BLaER1 treated with 17β-estradiol and CSF1 and Interleukin-3, amounts not matched to agents 10 nM and 100 nM (cell line): ENCODE measurements at regions not wholly inside any gene's neighbourhood (a gene's known extent, or its start where the extent isn't known, plus 50 kb on each side); places are given as distances from the start of the nearest gene placed in this dataset.
A peak's percentile ranks its signal among the peaks of the same experiment; 100 is the strongest.

Source experiments
- H3K27ac ChIP-seq, 11 experiments: shearing (Covaris generic); formaldehyde crosslinking; 2 replicates each; pipeline ENCODE4 v1.8.1; 2022
- H3K27me3 ChIP-seq, 11 experiments: shearing (Covaris generic); formaldehyde crosslinking; 2 replicates each; pipeline ENCODE4 v1.8.1; 2022
- H3K36me3 ChIP-seq, 11 experiments: shearing (Covaris generic); formaldehyde crosslinking; 2 replicates each; pipeline ENCODE4 v1.8.1; 2022
- H3K4me1 ChIP-seq, 10 experiments: shearing (Covaris generic); formaldehyde crosslinking; 2 replicates each; pipeline ENCODE4 v1.8.1; 2022
- H3K4me2 ChIP-seq, 11 experiments: shearing (Covaris generic); formaldehyde crosslinking; 2 replicates each; pipeline ENCODE4 v1.8.1; 2022
- H3K4me3 ChIP-seq, 10 experiments: shearing (Covaris generic); formaldehyde crosslinking; 2 replicates each; pipeline ENCODE4 v1.8.1; 2022
- H3K9ac ChIP-seq, 11 experiments: shearing (Covaris generic); formaldehyde crosslinking; 2 replicates each; pipeline ENCODE4 v1.8.1; 2022
- H3K9me3 ChIP-seq, 11 experiments: shearing (Covaris generic); formaldehyde crosslinking; replicated peaks in 1 of 11; 2 replicates each; pipeline ENCODE4 v1.8.1; 2022
- H4K20me1 ChIP-seq, 11 experiments: shearing (Covaris generic); formaldehyde crosslinking; 2 replicates each; pipeline ENCODE4 v1.8.1; 2022
- Cebpa-rat ChIP-seq, 11 experiments: shearing (Covaris generic); IDR thresholded peaks; 2 replicates each; pipeline ENCODE4 v1.8.1; 2022

DNA sequence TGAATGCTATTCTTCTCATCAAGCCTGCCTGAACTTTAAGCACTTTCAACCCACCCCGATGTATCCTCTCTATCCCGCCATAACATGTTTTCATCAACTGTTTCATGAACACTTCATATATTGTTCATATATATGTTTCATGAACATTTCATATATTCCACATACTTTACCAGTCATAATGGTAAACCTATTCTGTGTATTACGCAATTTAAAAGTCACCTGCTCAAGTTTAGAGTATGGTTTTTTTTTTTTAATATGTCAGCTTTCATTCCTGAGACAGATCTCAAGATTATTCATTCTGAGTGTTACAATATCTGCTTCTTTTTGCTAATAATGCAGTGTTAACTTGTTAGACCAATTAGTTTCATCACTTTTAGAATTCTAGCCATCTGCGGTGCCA, 140.7 kb downstream of the SIPA1L2 start:
- Histone ChIP-seq H3K4me3 (no peak overlapping the region), H3K9ac (no peak overlapping the region), H3K4me2 (no peak overlapping the region), H3K4me1 (peaks cover 5 to 16% (median 10%) of the 10 kb centered on the region in 10 experiments; a peak in 15 of 20 replicates), H3K27me3 (no peaks in the 10 kb centered on the region), H4K20me1 (peaks cover 0 to 10% (median 0%) of the 10 kb centered on the region in 11 experiments; a peak in 4 of 22 replicates), H3K36me3 (peaks cover 0 to 94% (median 39%) of the 10 kb centered on the region in 11 experiments; a peak in 16 of 22 replicates), H3K9me3 (no peaks in the 10 kb centered on the region), H3K27ac (no peak overlapping the region)
- TF ChIP-seq Cebpa-rat (IDR thresholded peaks at IDR 0.05): peak in 1 of 11 experiments; percentile 58; a peak in 4 of 22 replicates

DNA sequence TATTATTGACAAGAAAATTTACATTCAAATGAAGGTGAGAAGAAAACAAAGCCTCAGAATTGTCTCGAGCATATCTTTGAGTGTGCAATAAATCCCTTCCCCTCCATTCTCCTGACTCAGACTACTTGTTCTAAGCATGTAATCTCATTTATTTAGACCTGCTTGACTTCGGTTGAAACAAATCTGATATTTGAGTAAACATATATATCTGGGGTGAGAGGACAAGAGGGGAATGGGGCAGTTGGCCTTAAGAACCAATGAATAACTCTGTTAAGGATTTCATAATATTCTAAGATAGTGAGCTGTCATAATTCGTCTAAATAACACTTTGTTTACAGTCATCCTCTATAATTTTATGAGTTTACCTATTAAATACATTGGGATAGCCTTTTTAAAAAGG, 142.7 kb downstream of the SIPA1L2 start:
- H3K27me3 ChIP-seq: no peaks in the 10 kb centered on the region
- peaks cover 4 to 13% (median 8%) of the 10 kb centered on the region in 10 experiments; a peak in 14 of 20 replicates for H3K4me1 ChIP-seq
- H3K9ac ChIP-seq: no peak overlapping the region
- H3K9me3 ChIP-seq: no peaks in the 10 kb centered on the region
- peaks cover 0 to 93% (median 45%) of the 10 kb centered on the region in 11 experiments; a peak in 16 of 22 replicates for H3K36me3 ChIP-seq
- H3K4me3 ChIP-seq: no peak overlapping the region
- no peaks in the 10 kb centered on the region for H4K20me1 ChIP-seq
- no peak overlapping the region for H3K4me2 ChIP-seq
- TF ChIP-seq Cebpa-rat (IDR thresholded peaks at IDR 0.05): no peak
- H3K27ac ChIP-seq: no peak overlapping the region

DNA sequence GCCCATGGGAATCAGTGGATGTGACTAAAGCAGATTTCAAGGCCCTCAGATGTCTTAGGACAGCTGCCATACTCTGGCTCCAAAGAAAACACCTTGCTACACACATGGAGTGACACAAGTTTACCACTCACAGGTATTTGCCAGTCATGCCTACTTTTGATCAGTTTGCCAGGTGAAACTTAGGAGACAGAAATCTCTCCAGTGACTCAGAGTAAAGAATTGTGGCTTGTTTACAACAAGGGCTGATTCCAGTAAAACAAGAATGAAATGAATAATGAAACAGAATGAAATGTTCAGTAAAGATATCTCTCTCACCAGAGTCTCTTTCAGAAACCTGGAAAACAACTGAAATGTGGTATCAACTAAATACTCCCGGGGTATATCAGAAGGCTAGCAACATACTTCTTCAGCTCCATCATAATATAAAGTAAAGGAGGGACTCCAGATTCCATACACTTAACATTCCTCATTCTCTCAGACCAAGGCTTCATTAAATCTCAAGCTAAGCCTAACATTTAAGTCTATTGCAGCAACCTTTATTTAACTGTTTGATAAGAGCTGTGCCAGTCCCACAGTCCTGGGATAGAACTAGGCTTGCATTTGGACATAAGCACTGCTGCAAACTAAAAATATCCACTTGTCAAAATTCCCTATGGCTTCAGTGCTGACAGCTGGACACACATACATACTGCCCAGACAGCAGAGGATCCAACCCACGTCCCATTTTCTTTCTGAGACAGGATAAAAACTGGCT, 143.3 kb downstream of the SIPA1L2 start:
- H3K27me3 ChIP-seq: no peaks in the 10 kb centered on the region
- no peaks in the 10 kb centered on the region for H4K20me1 ChIP-seq
- peak overlapping the region in 1 of 11 experiments; percentile 3; a peak in 1 of 22 replicates for H3K27ac ChIP-seq
- H3K9ac ChIP-seq: no peak overlapping the region
- no peak for TF ChIP-seq Cebpa-rat (IDR thresholded peaks at IDR 0.05)
- no peaks in the 10 kb centered on the region for H3K9me3 ChIP-seq
- no peak overlapping the region for H3K4me3 ChIP-seq
- H3K4me1 ChIP-seq: peaks cover 4 to 13% (median 8%) of the 10 kb centered on the region in 10 experiments; a peak in 14 of 20 replicates
- peak overlapping the region in 9 of 11 experiments; percentile 1 to 31 (median 14); a peak in 12 of 22 replicates for H3K4me2 ChIP-seq
- peaks cover 0 to 93% (median 52%) of the 10 kb centered on the region in 11 experiments; a peak in 16 of 22 replicates for H3K36me3 ChIP-seq

DNA sequence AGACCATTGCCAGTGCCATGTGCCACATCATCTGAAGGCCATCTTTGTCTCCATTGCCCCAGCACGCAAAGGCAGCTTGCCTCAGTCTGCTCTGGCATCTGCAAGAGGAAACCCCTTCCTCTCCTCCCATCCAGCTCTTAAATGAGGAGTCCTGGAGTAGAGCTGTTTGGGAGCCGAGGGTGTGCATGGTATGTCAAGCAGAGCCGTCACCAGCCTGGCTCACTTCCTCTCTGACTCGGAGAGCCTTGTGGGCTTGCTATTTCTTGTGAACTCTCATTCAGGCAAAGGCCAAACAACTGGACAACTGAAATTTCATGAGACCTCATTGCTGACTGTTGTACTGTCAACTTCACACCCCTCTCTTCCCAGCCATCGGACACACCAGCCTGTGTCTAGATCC, 143.9 kb downstream of the SIPA1L2 start:
- no peak overlapping the region for H3K4me3 ChIP-seq
- peaks cover 0 to 93% (median 47%) of the 10 kb centered on the region in 11 experiments; a peak in 16 of 22 replicates for H3K36me3 ChIP-seq

DNA sequence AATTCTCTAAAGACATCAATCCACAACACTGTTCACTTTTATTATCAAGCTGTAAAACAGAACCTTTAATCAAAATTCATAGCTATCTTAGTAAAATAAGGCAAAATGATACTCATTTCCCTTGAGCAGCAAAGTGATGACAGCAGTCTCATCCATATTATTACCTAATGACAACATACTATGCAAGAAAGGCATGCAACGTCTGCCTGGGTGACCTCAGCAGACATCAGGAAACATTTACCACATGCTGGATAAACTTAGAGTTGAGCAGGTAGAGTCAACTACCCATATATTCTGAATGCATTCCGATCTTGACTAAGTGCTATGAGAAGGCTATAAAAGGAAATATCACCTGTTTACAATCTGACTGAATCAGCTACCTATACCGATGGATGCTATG, 145.1 kb downstream of the SIPA1L2 start:
- peaks cover 4 to 13% (median 8%) of the 10 kb centered on the region in 10 experiments; a peak in 14 of 20 replicates for H3K4me1 ChIP-seq
- no peaks in the 10 kb centered on the region for H4K20me1 ChIP-seq
- H3K9ac ChIP-seq: no peak overlapping the region
- no peaks in the 10 kb centered on the region for H3K9me3 ChIP-seq
- no peaks in the 10 kb centered on the region for H3K27me3 ChIP-seq
- no peak overlapping the region for H3K4me2 ChIP-seq
- peaks cover 0 to 88% (median 38%) of the 10 kb centered on the region in 11 experiments; a peak in 15 of 22 replicates for H3K36me3 ChIP-seq
- no peak overlapping the region for H3K4me3 ChIP-seq
- no peak overlapping the region for H3K27ac ChIP-seq
- TF ChIP-seq Cebpa-rat (IDR thresholded peaks at IDR 0.05): no peak

More for the DNA sequence above, 143.9 kb downstream of the SIPA1L2 start:
- Histone ChIP-seq H3K4me2 (peak overlapping the region in 9 of 11 experiments; percentile 1 to 31 (median 14); a peak in 11 of 22 replicates), H3K9ac (no peak overlapping the region), H3K27me3 (no peaks in the 10 kb centered on the region), H3K9me3 (no peaks in the 10 kb centered on the region), H4K20me1 (no peaks in the 10 kb centered on the region), H3K27ac (peak overlapping the region in 1 of 11 experiments; percentile 3; a peak in 1 of 22 replicates), H3K4me1 (peaks cover 4 to 13% (median 8%) of the 10 kb centered on the region in 10 experiments; a peak in 14 of 20 replicates)
- TF ChIP-seq Cebpa-rat (IDR thresholded peaks at IDR 0.05): no peak

DNA sequence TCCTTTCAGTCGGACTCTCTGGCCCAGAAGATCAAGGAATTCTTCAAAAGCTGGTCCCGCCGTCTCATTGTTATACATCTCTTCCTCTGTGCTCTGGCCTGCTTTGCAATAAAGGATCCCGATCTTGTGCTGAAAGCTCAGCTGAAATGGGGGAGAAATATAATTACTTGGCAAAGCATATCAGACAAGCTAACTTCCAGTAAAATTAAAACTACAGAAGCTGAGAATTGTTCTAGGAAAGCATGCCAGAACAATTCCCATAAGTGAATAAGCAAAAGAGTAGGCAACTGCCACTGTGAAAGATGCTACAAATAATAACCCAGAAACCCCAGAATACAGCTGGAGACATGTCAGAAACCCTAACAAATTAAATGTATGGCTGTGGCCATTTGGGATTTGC, 146.1 kb downstream of the SIPA1L2 start:
- Histone ChIP-seq H3K4me2 (no peak overlapping the region), H3K9ac (no peak overlapping the region), H3K36me3 (peaks cover 0 to 88% (median 38%) of the 10 kb centered on the region in 11 experiments; a peak in 15 of 22 replicates), H3K27ac (no peak overlapping the region), H4K20me1 (no peaks in the 10 kb centered on the region), H3K27me3 (no peaks in the 10 kb centered on the region), H3K4me1 (peaks cover 4 to 13% (median 8%) of the 10 kb centered on the region in 10 experiments; a peak in 14 of 20 replicates), H3K4me3 (no peak overlapping the region), H3K9me3 (no peaks in the 10 kb centered on the region)
- no peak for TF ChIP-seq Cebpa-rat (IDR thresholded peaks at IDR 0.05)

DNA sequence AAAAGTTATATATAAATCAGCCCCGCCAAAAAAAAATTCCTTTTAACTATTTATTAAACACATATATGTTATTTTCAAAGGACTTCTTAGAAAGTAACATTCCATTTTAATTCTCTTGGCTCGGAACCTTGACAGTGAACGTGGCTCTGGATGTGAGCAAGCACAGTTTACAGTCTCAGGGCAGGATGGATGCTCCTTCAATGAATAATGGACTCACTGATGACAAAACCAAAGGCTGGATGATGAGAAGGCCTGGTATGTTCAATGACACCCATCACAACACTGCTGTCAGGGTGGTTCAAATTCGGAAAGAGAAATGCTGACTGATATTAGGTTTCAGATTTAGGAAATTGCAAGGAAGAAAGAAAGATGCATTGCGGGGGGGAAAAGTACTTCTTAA, 148.8 kb downstream of the SIPA1L2 start:
- H3K4me2 ChIP-seq: no peak overlapping the region
- H3K4me1 ChIP-seq: peaks cover under 1 to 15% (median 12%) of the 10 kb centered on the region in 10 experiments; a peak in 18 of 20 replicates
- no peak for TF ChIP-seq Cebpa-rat (IDR thresholded peaks at IDR 0.05)
- H3K9ac ChIP-seq: no peak overlapping the region
- no peak overlapping the region for H3K4me3 ChIP-seq
- H3K9me3 ChIP-seq: no peaks in the 10 kb centered on the region
- no peak overlapping the region for H3K27ac ChIP-seq
- peaks cover 0 to 92% (median 36%) of the 10 kb centered on the region in 11 experiments; a peak in 15 of 22 replicates for H3K36me3 ChIP-seq
- no peaks in the 10 kb centered on the region for H4K20me1 ChIP-seq
- no peaks in the 10 kb centered on the region for H3K27me3 ChIP-seq

DNA sequence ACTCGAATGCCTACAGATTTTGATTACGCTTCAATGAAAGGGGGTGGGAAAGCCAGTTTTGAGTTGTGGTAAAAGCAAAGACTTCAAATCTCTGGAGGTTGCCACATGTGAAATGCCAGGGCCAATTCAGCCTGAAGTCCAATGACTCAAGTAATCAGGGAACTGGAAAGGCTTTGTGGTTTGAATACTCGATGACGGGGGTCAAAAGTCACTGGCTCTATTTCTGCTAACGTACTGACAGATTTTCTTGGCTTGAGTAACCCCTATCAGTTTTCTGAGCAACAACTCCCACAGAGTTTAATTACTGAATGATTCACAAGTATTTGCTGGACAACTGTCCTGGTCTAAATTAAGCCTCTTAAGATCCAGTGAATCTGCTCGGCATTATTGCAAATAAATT, 152.2 kb downstream of the SIPA1L2 start:
- no peak overlapping the region for H3K4me3 ChIP-seq
- peak overlapping the region in 7 of 11 experiments; percentile 2 to 43 (median 25); a peak in 9 of 22 replicates for H3K4me2 ChIP-seq
- no peak overlapping the region for H3K9ac ChIP-seq
- H3K27ac ChIP-seq: no peak overlapping the region
- H3K27me3 ChIP-seq: no peaks in the 10 kb centered on the region
- peaks cover 0 to 22% (median 9%) of the 10 kb centered on the region in 10 experiments; a peak in 11 of 20 replicates for H3K4me1 ChIP-seq
- TF ChIP-seq Cebpa-rat (IDR thresholded peaks at IDR 0.05): no peak
- no peaks in the 10 kb centered on the region for H3K9me3 ChIP-seq
- peaks cover 0 to 82% (median 23%) of the 10 kb centered on the region in 11 experiments; a peak in 15 of 22 replicates for H3K36me3 ChIP-seq
- H4K20me1 ChIP-seq: no peaks in the 10 kb centered on the region

DNA sequence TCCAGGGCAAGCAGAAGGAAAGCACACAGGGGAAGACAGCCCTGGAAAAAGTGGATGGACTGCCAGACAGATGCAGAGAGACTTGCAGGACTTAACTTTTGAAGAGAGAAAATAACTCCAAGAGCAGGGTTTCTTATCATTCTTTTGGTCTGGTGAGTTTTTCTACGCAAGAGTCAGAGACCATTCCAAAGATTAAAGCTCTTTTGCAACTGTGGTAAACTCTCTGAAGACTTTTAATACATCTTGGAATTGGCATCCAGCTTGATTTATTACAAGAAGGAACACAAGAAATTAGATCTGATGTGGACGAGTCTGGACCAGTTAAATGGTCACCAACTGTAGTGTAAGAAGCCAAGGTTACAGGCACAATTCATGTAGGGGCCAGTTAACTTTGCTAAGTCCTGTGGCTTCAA, 153.4 kb downstream of the SIPA1L2 start:
- H3K4me1 ChIP-seq: peaks cover 3 to 34% (median 14%) of the 10 kb centered on the region in 10 experiments; a peak in 15 of 20 replicates
- no peak overlapping the region for H3K27ac ChIP-seq
- no peaks in the 10 kb centered on the region for H4K20me1 ChIP-seq
- H3K9me3 ChIP-seq: no peaks in the 10 kb centered on the region
- H3K4me3 ChIP-seq: no peak overlapping the region
- no peaks in the 10 kb centered on the region for H3K27me3 ChIP-seq
- no peak overlapping the region for H3K9ac ChIP-seq
- no peak for TF ChIP-seq Cebpa-rat (IDR thresholded peaks at IDR 0.05)
- H3K4me2 ChIP-seq: no peak overlapping the region
- H3K36me3 ChIP-seq: peaks cover 0 to 74% (median 11%) of the 10 kb centered on the region in 11 experiments; a peak in 13 of 22 replicates
